GM18511 (cell line): ENCODE measurements at regions not wholly inside any gene's neighbourhood (a gene's known extent, or its start where the extent isn't known, plus 50 kb on each side); places are given as distances from the start of the nearest gene placed in this dataset.

Source experiments
- ATAC-seq: cut with Tn5 transposase; IDR thresholded peaks from one replicate; pipeline ENCODE4 v1.9.1; 2021; ENCODE audit warnings: mild to moderate bottlenecking, moderate library complexity; ENCODE audit not compliant: unreplicated experiment

DNA sequence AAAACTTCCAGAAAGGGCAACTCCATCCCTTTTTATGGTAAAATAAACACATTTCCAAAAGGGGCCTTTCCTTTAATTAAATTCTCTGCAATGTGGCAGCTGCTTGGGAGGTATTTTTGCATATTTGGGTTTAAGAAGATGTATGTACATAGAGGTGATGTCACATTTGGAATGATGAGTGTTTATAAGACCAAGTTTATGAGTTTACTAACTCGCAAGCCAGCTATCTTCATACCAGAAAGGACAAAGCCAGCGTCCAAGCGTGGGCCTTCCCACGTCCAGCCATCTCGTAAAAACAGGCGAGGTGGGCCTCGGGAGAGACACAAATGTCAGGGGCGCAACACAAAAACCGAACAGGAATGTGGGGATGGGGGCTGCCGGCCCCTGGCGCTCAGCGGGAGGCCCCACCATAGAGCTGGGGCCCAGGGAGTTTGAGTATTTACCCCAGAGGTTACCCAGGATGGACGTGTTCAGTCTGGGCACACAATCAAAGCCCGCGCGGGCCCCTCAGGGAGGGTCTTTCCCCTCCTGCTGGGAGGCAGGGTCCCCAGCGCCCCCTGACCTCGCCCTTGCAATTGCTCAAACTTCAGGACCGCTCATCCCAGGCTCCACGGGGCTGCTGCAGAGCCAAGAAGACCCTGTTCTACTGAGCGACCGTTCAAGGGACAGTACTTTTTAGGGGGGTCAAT is 137.3 kb downstream of the TWIST2 start:
- no peak for ATAC-seq

DNA sequence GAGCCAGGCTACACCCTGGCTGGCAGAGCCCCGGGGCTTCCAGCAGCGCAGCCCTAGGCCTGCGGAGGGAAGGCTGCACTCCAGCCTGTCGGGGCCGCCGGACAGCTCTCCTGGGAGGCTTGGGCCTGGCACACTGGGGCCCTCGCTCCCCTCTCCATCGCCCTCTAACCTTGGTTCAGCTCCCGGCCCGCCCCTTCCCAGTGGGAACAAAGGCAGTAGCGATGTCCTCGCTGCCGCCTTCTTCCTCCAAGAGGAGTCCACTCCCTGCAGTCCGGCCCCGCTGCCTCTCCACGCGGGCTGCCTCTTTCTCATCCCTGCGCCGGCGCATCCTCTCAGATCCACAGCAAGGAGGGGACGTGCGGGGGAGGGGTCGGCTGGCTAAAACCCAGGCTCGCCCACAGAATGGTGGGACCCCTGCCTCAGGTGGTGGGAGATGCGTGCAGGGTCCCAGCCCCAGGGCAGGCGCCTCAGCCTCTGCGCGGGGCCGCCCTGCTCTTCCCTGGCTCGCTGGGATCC is 138.1 kb downstream of the TWIST2 start:
- ATAC-seq = no peak

DNA sequence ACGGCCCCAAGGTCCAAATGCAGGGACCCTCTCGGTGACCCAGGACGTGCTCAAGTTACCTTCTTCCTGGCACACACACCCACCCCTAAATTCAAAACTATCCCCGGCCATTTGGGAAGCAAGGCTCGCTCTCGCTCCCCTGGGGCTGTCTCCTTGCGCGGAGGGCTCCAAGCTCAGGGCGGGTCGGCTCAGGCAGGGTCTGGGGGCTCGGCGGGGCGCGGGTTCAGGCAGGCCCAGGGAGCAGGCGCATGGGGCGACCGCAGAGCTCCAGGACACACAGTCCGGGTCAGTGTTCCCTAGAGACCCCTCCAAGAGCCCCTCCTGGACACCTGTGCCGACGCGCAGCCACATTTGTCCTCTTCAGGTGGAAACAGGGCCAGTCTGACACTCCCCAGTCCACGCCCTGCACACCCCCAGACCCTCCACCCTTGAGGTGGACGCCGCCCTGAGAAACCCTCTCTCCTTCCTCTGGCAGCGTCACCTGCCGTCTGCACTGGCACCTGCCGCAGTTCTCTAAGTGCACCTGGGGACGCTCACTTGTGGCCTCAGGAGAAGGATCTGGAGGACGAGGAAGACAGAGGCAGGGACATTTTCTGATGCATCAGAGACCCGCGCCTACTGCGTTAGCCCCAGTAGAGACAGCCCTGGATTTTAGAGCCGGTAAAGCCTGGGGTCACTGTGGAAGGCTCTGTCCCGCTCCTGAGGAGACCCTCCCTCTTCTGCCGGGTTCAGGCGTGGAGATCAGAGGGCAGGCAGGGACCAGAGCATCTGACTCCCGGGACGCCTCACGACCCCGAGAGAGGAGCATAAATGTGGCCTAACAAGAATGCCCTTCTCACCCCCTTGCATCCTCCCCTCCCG is 138.8 kb downstream of the TWIST2 start:
- ATAC-seq = no peak

DNA sequence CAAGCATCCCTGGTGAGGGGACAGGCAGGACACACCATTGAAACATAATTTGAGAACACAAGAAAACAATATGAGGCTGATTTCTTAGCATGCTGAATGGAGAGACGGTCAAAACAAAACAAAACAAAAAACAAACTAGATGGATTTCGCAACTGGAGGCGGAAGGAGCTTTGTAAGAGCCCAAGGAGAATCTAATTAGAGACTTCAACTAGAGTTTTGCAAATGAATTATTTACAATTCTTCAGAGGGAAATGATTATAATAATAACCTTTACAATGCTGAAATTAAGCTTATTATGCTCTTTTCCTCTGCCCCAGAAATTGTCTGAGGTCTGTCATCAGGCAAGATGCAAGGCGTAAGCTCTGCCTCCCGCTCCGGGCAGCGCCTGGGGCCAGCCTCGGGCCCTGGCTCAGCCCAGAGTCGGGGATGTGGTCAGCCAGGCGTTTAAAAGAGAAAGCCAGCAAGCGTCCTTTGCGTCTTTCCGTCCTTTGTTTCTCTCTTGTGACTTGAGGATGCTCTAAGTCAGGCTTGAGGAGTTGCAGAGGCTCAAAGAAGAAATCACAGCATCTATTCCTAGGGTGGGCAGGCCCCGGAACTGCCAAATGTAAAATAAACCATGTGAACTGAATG is 139.6 kb downstream of the TWIST2 start:
- ATAC-seq = no peak

DNA sequence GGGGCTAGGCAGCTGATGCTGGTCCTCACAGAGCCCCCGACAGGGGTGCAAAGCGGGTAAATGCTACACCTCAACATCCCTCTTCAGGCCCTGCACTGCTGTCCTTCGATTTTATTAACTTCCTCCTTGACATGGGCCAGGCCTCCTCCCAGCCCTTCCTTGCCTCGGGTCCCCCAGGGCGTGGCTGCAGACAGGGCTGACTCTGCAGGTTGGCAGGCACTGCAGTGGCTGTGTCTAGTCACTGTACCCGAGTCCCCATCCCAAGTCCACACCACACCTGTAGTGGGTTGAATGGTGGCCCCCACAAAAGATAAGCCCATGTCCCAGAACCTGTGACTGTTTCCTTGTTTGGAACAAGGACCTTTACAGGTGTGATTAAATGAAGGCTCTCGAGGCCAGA is 140.2 kb downstream of the TWIST2 start:
- no peak for ATAC-seq

DNA sequence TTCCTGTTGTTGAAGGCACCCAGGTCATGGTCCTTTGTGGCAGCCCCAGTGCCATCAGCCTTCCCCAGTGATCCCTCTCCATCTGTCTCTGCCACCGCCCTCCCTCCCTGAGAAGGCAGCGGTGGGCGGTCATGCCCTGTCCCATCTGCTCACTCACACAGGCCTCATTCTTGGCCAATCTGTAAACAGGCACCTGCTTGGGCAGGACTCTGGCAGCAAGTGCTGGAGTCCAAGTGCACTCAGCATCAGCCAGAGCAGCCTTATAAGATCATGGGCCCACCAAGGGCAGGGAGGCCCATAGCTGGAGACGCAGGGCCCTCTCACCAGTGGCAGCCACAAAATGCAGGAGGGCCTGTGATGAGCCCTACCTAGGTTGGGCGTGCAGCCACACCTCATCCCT is 140.9 kb downstream of the TWIST2 start:
- no peak for ATAC-seq

DNA sequence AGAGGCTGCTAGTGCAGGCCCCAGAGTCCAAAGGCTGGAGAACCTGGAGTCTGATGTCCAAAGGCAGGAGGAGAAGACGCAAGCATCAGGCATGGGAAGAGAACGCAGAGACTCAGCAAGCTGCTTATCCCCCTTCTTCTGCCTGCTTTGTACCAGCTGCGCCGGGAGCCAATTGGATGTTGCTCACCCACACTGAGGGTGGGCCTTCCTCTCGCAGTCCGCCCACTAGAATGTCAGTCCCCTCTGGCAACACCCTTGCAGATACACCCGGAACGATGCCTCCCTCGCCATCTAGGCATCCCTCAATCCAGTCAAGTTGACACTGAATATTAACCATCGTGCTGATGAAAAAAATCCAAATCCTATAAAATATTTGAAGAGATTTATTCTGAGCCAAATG is 141.6 kb downstream of the TWIST2 start:
- no peak for ATAC-seq

DNA sequence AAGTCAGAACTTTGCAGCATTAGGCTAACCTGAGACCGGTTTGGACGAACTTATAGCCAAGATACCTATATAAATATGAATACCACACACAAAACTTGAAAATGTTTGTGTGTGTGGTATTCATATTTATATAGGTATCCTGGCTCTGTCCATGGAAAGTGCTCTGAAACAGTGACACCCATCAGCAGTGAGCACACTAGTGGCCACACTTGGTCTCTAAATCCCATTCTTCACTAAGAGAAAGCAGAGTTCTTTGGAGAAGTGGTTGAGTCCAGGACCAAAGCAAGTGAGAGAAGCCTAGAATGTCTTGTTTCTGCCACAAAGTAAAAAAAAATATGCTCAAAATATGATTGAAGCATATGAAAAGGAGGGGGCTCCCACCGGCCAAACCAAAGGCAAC is 146.5 kb downstream of the TWIST2 start:
- no peak for ATAC-seq

DNA sequence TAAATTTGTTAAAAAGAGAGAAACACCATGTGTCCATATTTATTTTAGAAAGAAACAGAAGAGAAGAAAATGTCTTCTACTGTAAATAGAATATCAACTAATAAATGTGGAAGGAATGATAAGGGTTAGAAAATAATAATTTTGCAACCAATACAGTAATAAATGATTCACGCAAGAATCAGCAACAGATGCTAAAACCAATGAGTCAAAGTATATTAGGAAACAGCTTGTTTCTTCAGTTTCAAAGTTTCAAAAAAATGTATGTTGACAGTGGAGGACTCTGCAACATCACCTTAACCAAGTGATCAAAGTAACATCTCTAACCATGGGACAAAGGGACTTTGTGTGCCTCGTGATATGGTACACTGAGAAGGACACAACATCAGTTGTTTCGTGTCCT is 147.0 kb downstream of the TWIST2 start:
- no peak for ATAC-seq

DNA sequence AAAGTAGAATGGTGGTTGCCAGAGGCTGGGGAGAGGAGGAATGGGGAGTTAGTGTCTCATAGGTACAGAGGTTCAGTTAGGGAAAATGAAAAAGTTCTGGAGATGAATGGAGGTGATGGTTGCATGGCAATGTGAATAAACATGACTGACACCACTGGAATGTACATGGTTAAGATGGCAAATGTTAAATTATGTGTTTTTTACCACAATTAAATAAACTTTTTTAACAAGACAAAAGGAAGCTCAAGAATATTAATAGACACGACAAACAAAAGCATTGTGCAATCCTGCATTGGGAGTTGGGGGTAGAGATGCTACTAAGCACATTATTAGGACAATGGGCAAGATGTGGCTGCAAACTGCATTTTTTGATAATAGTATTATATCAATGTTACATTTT is 147.7 kb downstream of the TWIST2 start:
- no peak for ATAC-seq

DNA sequence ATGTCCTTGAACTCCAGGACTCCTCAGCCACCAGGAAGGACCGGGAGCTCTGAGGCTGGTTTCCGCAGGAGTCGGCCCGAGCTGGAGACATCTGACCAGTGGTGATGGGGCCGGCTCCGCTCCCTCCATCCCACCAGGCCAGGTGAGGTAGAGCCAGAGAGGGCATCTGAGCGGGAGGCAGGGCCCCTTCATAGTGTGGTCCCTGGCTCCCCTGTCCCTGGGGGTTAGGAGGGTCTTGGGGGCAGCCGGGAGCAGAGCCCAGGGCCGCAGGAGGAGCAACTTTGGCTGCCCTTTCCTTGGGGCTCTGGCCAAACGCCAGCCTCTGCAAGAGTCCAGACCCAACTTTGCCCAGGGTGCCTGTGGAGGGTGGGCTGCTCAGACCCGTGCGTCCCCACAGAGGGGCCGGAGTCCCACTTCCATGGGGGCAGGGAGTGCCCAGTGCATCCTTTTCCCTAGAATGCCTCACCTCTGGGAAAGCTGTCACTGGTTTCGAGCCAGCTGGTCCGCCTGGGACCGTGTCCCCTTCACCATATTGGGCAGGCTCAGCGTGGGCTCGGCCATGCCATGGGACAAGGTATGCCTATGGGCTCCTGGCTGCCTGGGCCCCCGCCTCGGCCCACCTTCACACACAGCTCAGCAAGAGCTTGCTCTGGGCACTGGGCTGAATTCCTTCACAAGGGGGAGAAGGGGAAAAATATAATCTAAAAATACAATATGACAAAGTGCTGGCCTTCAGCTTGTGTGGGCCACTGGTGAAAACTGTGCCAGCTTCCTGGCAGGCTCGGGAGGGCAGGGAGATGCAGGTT is 148.6 kb downstream of the TWIST2 start:
- no peak for ATAC-seq

DNA sequence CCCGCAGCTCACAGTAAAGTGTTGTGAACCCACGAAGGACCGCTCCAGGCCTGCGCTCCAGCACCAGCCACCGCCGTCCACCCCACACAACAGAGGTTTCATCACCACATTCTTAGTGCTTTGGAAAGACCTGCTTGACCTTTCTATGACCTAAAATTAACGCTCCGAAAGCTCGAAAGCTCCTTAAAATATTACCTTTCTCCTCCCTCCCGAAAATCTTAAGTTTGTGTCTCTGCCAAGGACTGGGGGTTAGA is 149.2 kb downstream of the TWIST2 start:
- no peak for ATAC-seq

DNA sequence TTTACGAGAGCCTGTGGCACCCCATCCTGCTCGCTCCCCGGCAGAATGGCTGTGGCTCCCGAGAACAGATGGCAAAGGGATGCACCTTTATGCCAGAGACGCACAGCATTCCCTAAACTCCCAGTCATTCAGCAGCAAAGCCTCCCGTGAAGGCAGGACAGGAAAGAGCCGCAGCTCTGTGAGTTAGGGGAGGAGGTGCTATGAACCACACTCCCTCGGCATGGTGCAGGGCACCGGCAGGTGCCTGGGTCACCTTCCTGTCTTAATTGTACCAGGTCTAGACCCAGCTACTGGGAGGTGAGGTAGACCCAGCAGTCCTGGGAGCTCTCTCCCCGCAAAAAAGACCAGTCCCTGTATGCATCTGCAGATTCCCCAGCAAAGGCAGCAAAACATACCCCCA is 149.8 kb downstream of the TWIST2 start:
- no peak for ATAC-seq
